ENCODE measurements at regions not wholly inside any gene's neighbourhood (a gene's known extent, or its start where the extent isn't known, plus 50 kb on each side); places are given as distances from the start of the nearest gene placed in this dataset.

- TF ChIP-seq EZH2 (IDR thresholded peaks at IDR 0.05) (no peak), POLR2AphosphoS5 (IDR thresholded peaks at IDR 0.05; ENCODE audit: borderline replicate concordance, low read depth, low read length) (no peak)
These were observed 101.3 kb upstream of the ARHGAP28 start for GRCh38 chr18:6628187-6628586.
